AG10803 (cell line): ENCODE measurements at regions not wholly inside any gene's neighbourhood (a gene's known extent, or its start where the extent isn't known, plus 50 kb on each side); places are given as distances from the start of the nearest gene placed in this dataset.

Experiments used
- DNase-seq: peaks from one replicate; pipeline ENCODE4 v3.0.0; 2010; ENCODE audit warnings: low read depth
- H3K4me3 ChIP-seq: 2 replicates; pipeline ENCODE4 v1.5.1; 2011; ENCODE audit warnings: mild to moderate bottlenecking, low read length, control low read depth
- TF ChIP-seq, protein P1 (sequence below): conservative IDR thresholded peaks from 2 replicates; pipeline ENCODE4 v1.5.1; 2011; ENCODE audit warnings: mild to moderate bottlenecking, low read length, control low read depth, inconsistent platforms

DNA sequence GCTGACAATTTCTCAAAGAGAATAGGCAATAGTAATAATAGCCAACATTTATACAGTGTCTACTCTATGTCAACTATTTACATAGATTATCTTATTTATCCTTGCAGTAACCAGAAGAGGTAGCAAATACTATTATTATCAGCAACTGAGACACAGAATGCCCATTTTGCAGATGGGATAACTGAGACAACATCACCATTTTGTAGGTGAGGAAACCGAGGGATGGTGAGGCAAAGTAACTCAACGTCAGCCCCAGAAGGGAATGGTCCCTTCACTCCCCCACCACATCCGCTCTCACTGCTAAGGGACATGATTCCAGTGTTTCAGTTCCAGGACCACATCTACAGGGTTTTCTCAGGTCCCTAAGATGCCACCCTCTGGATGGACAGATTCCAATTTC, 261.2 kb upstream of the NEBL start:
- TF ChIP-seq, protein P1, sequence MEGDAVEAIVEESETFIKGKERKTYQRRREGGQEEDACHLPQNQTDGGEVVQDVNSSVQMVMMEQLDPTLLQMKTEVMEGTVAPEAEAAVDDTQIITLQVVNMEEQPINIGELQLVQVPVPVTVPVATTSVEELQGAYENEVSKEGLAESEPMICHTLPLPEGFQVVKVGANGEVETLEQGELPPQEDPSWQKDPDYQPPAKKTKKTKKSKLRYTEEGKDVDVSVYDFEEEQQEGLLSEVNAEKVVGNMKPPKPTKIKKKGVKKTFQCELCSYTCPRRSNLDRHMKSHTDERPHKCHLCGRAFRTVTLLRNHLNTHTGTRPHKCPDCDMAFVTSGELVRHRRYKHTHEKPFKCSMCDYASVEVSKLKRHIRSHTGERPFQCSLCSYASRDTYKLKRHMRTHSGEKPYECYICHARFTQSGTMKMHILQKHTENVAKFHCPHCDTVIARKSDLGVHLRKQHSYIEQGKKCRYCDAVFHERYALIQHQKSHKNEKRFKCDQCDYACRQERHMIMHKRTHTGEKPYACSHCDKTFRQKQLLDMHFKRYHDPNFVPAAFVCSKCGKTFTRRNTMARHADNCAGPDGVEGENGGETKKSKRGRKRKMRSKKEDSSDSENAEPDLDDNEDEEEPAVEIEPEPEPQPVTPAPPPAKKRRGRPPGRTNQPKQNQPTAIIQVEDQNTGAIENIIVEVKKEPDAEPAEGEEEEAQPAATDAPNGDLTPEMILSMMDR: no peak
- DNase-seq: no peak

DNA sequence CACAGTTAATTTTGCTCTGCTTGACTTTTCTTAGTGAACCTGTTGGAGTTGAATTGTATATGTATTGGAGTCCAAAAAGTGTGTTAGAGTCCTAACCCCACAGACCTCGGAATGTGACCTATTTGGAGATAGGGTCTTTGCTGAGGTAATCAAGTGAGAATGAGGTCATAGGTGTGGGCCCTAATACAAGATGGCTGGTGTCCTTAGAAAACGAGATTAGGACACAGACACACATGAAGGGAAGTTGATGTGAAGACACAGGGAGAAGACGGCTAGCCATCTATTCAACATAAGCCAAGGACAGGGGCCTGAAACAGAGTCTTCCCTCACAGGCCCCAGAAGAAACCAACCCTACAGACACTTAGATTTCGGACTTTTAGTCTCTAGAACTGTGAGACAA, 260.6 kb upstream of the NEBL start:
- TF ChIP-seq, protein P1: no peak
- no peak overlapping the region for H3K4me3 ChIP-seq
- DNase-seq: no peak

More for the DNA sequence above, 261.2 kb upstream of the NEBL start:
- no peak overlapping the region for H3K4me3 ChIP-seq

DNA sequence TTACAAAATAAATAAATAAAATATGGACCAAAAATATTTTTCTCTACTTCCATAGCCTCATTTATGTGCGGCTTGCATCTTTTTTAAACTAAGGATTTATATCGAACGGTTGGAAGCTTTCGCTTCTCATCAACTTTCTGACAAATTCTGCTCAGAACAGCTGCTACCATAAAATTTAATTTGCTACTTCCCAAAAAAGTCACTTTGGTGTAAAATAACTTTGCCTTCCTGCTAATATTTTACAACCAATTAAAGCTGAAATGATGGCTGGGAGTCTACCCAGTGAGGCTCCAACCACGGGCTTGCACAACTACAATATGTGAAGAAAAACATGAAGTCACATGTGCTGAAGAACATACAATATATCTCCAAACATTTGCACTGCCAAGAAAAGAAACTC, 253.1 kb upstream of the NEBL start:
- TF ChIP-seq, protein P1: no peak
- H3K4me3 ChIP-seq: no peak overlapping the region
- no peak for DNase-seq

DNA sequence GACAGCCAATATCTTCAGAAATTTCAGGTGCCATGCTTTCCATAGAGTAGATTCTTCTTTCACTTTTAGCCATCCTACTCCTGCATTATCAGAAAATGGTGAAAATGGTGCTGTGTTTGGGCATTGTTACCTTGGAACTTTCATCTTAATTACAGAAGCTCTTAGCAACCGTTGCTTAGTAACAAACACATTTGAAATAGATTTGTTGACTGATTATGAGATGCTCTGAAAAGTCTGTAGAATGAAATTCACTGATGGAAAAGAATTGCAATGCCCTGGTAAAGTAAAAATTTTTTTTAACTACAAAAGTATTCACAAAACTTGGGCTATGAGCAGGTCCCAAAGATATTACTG, 249.3 kb upstream of the NEBL start:
- TF ChIP-seq, protein P1: no peak
- H3K4me3 ChIP-seq: no peak overlapping the region
- no peak for DNase-seq

DNA sequence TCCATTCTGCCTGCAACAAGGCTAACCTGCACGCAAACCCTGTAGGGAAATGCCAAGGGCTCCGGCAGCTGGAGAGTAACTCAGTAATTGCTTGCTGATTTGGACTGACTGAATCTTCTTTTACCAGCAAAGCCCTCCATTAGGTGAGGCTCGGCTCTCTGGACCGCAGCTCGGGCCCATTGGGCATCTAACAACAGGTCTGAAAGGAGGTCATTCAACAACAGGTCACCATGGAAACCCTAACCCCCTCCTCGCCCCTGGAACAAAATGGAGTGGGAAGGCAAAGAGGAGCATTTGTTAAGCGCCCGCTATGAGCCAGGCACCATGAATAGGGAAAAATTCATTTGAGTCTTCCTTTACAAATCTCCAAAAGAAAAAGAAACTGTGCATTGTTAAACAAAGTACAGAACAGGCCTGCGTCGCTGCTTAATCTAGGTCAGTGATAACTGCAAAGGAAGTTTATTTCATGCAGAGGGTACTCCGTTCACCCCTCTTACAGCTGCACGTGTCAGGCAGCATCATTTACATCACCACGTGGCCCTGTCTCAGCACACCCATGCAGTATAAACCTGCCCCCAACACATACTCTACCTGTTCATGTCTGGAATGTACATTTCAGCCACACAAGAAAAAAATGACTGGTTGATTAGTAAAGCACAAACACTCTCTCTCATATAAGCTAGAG, 248.8 kb upstream of the NEBL start:
- TF ChIP-seq, protein P1: no peak
- no peak overlapping the region for H3K4me3 ChIP-seq
- no peak for DNase-seq

DNA sequence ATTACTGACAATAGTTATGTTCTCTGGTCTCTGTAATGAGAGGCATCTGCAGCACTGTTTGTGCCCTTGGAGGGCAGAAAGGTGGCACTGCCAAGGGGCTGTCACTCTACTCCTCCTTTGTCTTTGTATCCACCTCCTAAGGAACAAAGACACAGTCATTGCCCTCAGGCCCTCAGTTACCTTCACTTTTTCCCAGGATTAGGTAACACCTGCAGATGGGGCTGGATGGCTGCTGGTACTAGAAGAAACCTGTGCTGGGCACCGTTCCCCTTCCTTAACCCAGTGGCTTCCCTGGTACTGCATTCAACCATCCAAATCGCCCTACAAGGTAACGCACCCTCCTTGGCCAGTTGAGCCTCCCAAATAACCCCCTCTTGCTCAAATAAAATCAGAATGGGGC, 246.9 kb upstream of the NEBL start:
- TF ChIP-seq, protein P1: no peak
- DNase-seq: no peak
- no peak overlapping the region for H3K4me3 ChIP-seq

DNA sequence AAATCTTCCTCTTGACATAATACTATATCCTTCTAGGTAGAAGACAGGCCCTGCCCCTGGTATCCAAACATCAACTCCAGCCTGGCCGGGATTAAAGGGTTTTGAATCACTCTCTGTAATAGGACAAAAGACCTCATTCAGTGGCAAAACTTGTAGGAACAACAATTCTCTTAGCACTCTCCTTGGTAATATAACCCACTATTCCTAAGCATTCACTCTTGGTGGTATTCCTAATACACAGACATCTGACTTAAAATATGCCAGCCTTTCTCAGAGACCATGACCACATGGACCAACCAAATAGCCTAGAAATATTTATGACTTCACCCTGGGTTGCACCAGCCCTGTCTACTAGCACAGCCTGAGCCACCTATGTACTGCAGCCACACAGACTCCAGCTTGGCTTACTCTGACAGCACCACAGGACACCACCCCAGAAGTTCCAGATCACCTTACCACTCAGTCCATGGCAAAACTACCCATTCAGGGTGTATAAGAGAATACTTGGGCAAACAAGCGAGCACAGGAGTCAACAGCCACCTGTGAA, 244.9 kb upstream of the NEBL start:
- H3K4me3 ChIP-seq: no peak overlapping the region
- TF ChIP-seq, protein P1: no peak
- DNase-seq: no peak
